ENCODE measurements at regions not wholly inside any gene's neighbourhood (a gene's known extent, or its start where the extent isn't known, plus 50 kb on each side); places are given as distances from the start of the nearest gene placed in this dataset.

DNA sequence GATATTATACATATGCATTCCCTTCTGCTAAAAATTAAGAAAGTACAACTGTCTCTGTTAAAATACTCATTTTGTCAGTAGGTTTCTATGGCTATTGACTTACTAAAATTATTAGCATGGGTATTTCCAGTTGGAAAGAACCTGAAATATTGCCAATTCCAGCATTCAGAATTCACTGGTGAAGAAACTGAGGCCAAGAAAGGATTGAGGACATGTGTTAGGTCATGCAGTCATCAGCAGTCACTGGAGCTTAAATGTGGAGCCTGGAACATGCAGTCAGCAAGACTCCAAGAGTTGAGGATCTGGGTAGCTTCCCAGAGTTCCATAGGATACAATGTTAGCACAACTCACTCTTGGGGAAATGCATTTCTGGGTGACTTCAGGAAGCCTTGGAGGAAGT is 1335.6 kb downstream of the AACS start (continued):
- TF ChIP-seq RNF2 (IDR thresholded peaks at IDR 0.05; ENCODE audit: borderline replicate concordance, low read depth, low read length, missing control alignments, poor library complexity, severe bottlenecking) (no peak), RXRA (IDR thresholded peaks at IDR 0.05; ENCODE audit: insufficient read depth, low read depth, low read length) (no peak), HDAC2 (IDR thresholded peaks at IDR 0.05; ENCODE audit: borderline replicate concordance in 1 of 2, low read depth in 2 of 2, low read length in 2 of 2) (no peak)
